ENCODE measurements at regions not wholly inside any gene's neighbourhood (a gene's known extent, or its start where the extent isn't known, plus 50 kb on each side); places are given as distances from the start of the nearest gene placed in this dataset.
A peak's percentile ranks its signal among the peaks of the same experiment; 100 is the strongest.

GRCh38 chr7:42694894-42695507 is 216.9 kb downstream of the C7orf25 start:
- no peak overlapping the region for H3K4me3 ChIP-seq (ENCODE audit: low read depth, low read length)
- TF ChIP-seq, protein P1, sequence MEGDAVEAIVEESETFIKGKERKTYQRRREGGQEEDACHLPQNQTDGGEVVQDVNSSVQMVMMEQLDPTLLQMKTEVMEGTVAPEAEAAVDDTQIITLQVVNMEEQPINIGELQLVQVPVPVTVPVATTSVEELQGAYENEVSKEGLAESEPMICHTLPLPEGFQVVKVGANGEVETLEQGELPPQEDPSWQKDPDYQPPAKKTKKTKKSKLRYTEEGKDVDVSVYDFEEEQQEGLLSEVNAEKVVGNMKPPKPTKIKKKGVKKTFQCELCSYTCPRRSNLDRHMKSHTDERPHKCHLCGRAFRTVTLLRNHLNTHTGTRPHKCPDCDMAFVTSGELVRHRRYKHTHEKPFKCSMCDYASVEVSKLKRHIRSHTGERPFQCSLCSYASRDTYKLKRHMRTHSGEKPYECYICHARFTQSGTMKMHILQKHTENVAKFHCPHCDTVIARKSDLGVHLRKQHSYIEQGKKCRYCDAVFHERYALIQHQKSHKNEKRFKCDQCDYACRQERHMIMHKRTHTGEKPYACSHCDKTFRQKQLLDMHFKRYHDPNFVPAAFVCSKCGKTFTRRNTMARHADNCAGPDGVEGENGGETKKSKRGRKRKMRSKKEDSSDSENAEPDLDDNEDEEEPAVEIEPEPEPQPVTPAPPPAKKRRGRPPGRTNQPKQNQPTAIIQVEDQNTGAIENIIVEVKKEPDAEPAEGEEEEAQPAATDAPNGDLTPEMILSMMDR (IDR thresholded peaks at IDR 0.05; ENCODE audit: low read depth, low read length) = no peak

- no peak overlapping the region for H3K4me3 ChIP-seq (ENCODE audit: low read depth, low read length)
- TF ChIP-seq, protein P1 (IDR thresholded peaks at IDR 0.05; ENCODE audit: low read depth, low read length) = no peak
Observed at GRCh38 chr7:42693722-42694121, 218.1 kb downstream of the C7orf25 start.

GRCh38 chr7:42692621-42693020 is 219.2 kb downstream of the C7orf25 start:
- TF ChIP-seq, protein P1 (IDR thresholded peaks at IDR 0.05; ENCODE audit: low read depth, low read length) = no peak
- H3K4me3 ChIP-seq (ENCODE audit: low read depth, low read length) = no peak overlapping the region

DNA sequence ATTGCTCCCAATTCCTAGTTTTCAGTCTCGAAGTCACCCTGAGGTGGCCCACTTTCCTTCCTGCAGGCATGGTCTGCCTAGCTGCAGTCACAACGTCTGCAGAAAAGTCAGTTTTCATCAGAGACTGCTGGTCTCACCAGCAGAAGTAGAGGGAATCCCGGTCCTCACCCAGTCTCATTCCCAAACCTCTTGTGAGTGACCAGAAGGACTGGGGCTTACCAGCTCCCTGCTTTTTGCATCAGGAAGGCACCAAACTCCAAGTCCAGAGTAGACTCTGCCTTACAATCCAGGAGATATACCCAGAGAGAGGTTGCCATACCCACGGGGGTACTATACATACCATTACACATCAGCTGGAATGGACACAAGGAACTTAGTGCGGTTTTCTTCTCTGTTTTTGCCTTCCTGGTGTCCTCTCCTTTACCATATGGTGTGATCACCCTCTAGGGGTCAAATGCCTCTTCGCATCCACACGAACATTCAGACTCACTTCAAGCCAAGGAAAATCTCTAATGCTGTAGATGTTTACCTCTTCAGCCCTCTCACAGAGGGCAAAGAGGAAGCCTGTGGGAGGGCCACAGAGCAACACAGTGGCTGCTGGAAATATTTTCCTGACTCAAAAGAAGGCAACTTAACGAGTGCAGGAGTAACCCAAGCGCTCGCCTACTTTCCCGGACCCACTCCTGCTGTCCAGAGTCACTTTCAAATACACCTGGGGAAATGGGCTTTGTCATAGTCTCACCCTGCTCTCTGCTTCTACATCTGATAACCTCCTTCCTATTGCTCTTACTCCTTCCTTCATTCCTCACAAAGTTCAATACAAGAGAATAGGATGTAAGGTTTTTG is 220.9 kb downstream of the C7orf25 start:
- TF ChIP-seq, protein P1 (IDR thresholded peaks at IDR 0.05; ENCODE audit: low read depth, low read length) = peak; percentile 39
- H3K4me3 ChIP-seq (ENCODE audit: low read depth, low read length) = no peak overlapping the region

GRCh38 chr7:42689626-42690025 is 222.2 kb downstream of the C7orf25 start:
- no peak overlapping the region for H3K4me3 ChIP-seq (ENCODE audit: low read depth, low read length)
- TF ChIP-seq, protein P1 (IDR thresholded peaks at IDR 0.05; ENCODE audit: low read depth, low read length) = no peak

DNA sequence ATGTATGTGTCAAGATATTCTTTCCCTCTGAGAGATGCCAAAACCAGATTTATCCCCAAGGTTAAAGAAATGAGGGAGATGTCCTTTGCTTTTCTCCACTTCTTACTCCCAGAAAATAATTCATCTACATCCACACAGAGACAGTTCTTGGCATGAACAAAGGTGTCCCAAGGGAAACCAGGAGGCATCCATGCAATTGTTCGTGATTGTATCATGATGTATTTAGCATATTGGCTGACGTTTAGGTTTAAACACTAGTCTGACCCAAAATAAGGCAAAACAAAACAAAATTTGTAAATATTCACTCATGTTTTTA is 223.9 kb downstream of the C7orf25 start:
- TF ChIP-seq, protein P1 (IDR thresholded peaks at IDR 0.05; ENCODE audit: low read depth, low read length) = no peak
- no peak overlapping the region for H3K4me3 ChIP-seq (ENCODE audit: low read depth, low read length)

Data from WI38 (cell line).